H1 (cell line): ENCODE measurements at regions not wholly inside any gene's neighbourhood (a gene's known extent, or its start where the extent isn't known, plus 50 kb on each side); places are given as distances from the start of the nearest gene placed in this dataset.

Experiments used
- CTCF ChIA-PET: fragments of 300-600 bp; sonication (Branson Sonifier 250); formaldehyde crosslinking; loops from one replicate; lab custom pipeline; 2021; ENCODE audit not compliant: partially characterized antibody; lab: Charles Lee
- POLR2A ChIA-PET: fragments of 300-600 bp; sonication (Branson Sonifier 250); formaldehyde crosslinking; loops from one replicate; lab custom pipeline; 2021; ENCODE audit warnings: inconsistent platforms; ENCODE audit not compliant: partially characterized antibody; lab: Charles Lee
- DNase-seq, 2 experiments: peaks; one replicate each; pipeline versions ENCODE4 v3.0.0 to v3.0.0-alpha.2; 2010 to 2022; ENCODE audit warnings: low spot score in 2 of 2, low read depth in 1 of 2, mixed read lengths in 1 of 2
- FAIRE-seq: peaks from 2 replicates; lab custom pipeline; 2011; peaks lifted over from hg19 to GRCh38; lab: Jason Lieb, UNC
- H2AFZ ChIP-seq: 2 replicates; pipeline ENCODE4 v1.8.1; 2012; ENCODE audit warnings: low read length, inconsistent platforms
- H2AK5ac ChIP-seq: 2 replicates; pipeline ENCODE4 v1.6.1; 2013; ENCODE audit warnings: low read depth, low read length
- H2BK120ac ChIP-seq: replicated peaks from 2 replicates; pipeline ENCODE3; 2013; ENCODE audit warnings: low read depth, low read length, inconsistent platforms
- H2BK12ac ChIP-seq: 2 replicates; pipeline ENCODE4 v1.6.1; 2013; ENCODE audit warnings: low read depth, low read length
- H2BK15ac ChIP-seq: 2 replicates; pipeline ENCODE4 v1.6.1; 2013; ENCODE audit warnings: low read length
- H2BK20ac ChIP-seq: 2 replicates; pipeline ENCODE4 v1.6.1; 2013; ENCODE audit warnings: low read length
- H2BK5ac ChIP-seq: 2 replicates; pipeline ENCODE4 v1.6.1; 2013; ENCODE audit warnings: low read depth, low read length
- H3K14ac ChIP-seq: 2 replicates; pipeline ENCODE4 v1.6.1; 2013; ENCODE audit warnings: inconsistent platforms; ENCODE audit not compliant: insufficient read length
- H3K18ac ChIP-seq: 2 replicates; pipeline ENCODE4 v1.6.1; 2013; ENCODE audit warnings: low read length; ENCODE audit errors: extremely low read depth
- H3K23ac ChIP-seq: 2 replicates; pipeline ENCODE4 v1.6.1; 2013; ENCODE audit warnings: inconsistent platforms; ENCODE audit not compliant: insufficient read length
- H3K23me2 ChIP-seq: 2 replicates; pipeline ENCODE4 v1.6.1; 2013; ENCODE audit warnings: low read depth, low read length
- H3K27ac ChIP-seq: 2 replicates; pipeline ENCODE4 v1.6.1; 2011; ENCODE audit warnings: low read depth, low read length, inconsistent platforms
- H3K27me3 ChIP-seq, 4 experiments: replicated peaks in 1 of 4; 1 replicate in 1 of 4; 2 replicates in 3 of 4; pipeline versions ENCODE4 v1.6.1 to v1.8.1; 2011 to 2013; ENCODE audit warnings: low read length in 3 of 4, mild to moderate bottlenecking in 3 of 4, inconsistent platforms in 2 of 4, mixed read lengths in 2 of 4, moderate library complexity in 1 of 4; ENCODE audit not compliant: control insufficient read depth in 3 of 4, insufficient read depth in 3 of 4; ENCODE audit errors: extremely low read depth in 1 of 4
- H3K36me3 ChIP-seq, 4 experiments: 2 replicates each; pipeline versions ENCODE4 v1.6.1 to v1.8.1; 2011 to 2013; ENCODE audit warnings: mild to moderate bottlenecking in 4 of 4, low read length in 3 of 4, moderate library complexity in 2 of 4, control low read depth in 1 of 4, inconsistent platforms in 1 of 4; ENCODE audit not compliant: insufficient read depth in 4 of 4, control insufficient read depth in 2 of 4
- H3K4ac ChIP-seq: replicated peaks from 2 replicates; pipeline ENCODE3; 2013; ENCODE audit warnings: low read length, low read depth, mixed read lengths, inconsistent platforms; ENCODE audit not compliant: insufficient read length
- H3K4me1 ChIP-seq, 4 experiments: replicated peaks in 1 of 4; 1 replicate in 1 of 4; 2 replicates in 3 of 4; pipeline versions ENCODE4 v1.6.1 to v1.8.1; 2011 to 2013; ENCODE audit warnings: low read length in 3 of 4, inconsistent platforms in 2 of 4, mixed read lengths in 1 of 4; ENCODE audit not compliant: insufficient read depth in 4 of 4, control insufficient read depth in 3 of 4
- H3K4me2 ChIP-seq, 2 experiments: 2 replicates each; pipeline versions ENCODE4 v1.6.1 to v1.8.1; 2011 to 2013; ENCODE audit warnings: low read depth in 2 of 2, low read length in 2 of 2, control low read depth in 1 of 2, inconsistent platforms in 1 of 2, mild to moderate bottlenecking in 1 of 2; ENCODE audit not compliant: insufficient read depth in 1 of 2
- H3K4me3 ChIP-seq, 4 experiments: fragments of 200-600, 300-600 bp in 1 of 4; sonication (generic), shearing (Covaris generic), sonication (Bioruptor Twin) in 1 of 4; 2 replicates each; pipeline versions ENCODE4 v1.5.1 to v1.8.1; 2011 to 2016; ENCODE audit warnings: low read length in 4 of 4, low read depth in 3 of 4, control low read depth in 2 of 4, inconsistent platforms in 2 of 4, mild to moderate bottlenecking in 2 of 4, mixed read lengths in 1 of 4, moderate library complexity in 1 of 4; ENCODE audit not compliant: insufficient read depth in 2 of 4; ENCODE audit errors: extremely low read depth in 1 of 4
- H3K56ac ChIP-seq: replicated peaks from 2 replicates; pipeline ENCODE3; 2013; ENCODE audit warnings: low read depth, mild to moderate bottlenecking, mixed read lengths, low read length, inconsistent platforms; ENCODE audit not compliant: insufficient read length
- H3K79me1 ChIP-seq: 2 replicates; pipeline ENCODE4 v1.6.1; 2013; ENCODE audit warnings: low read depth, low read length, control low read depth
- H3K79me2 ChIP-seq, 2 experiments: 2 replicates each; pipeline versions ENCODE4 v1.6.1 to v1.8.1; 2012 to 2013; ENCODE audit warnings: low read length in 2 of 2, mild to moderate bottlenecking in 2 of 2, inconsistent platforms in 1 of 2; ENCODE audit not compliant: insufficient read depth in 2 of 2, control insufficient read depth in 1 of 2
- H3K9ac ChIP-seq, 4 experiments: replicated peaks in 1 of 4; 1 replicate in 1 of 4; 2 replicates in 3 of 4; pipeline versions ENCODE4 v1.6.1 to v1.8.1; 2011 to 2013; ENCODE audit warnings: low read depth in 3 of 4, low read length in 3 of 4, control low read depth in 2 of 4, mild to moderate bottlenecking in 2 of 4, moderate library complexity in 2 of 4, inconsistent platforms in 1 of 4; ENCODE audit errors: extremely low read depth in 1 of 4
- H3K9me3 ChIP-seq, 2 experiments: 2 replicates each; pipeline versions ENCODE4 v1.6.1 to v1.8.1; 2012 to 2013; ENCODE audit warnings: mild to moderate bottlenecking in 2 of 2, moderate library complexity in 2 of 2, control low read depth in 1 of 2, inconsistent platforms in 1 of 2, low read depth in 1 of 2, low read length in 1 of 2, mixed read lengths in 1 of 2; ENCODE audit not compliant: insufficient read depth in 2 of 2
- H4K20me1 ChIP-seq, 2 experiments: replicated peaks in 1 of 2; 2 replicates each; pipeline versions ENCODE3 to v1.8.1; 2011 to 2013; ENCODE audit warnings: inconsistent platforms in 2 of 2, low read length in 2 of 2, mild to moderate bottlenecking in 1 of 2; ENCODE audit not compliant: insufficient read depth in 2 of 2, control insufficient read depth in 1 of 2
- H4K5ac ChIP-seq: 2 replicates; pipeline ENCODE4 v1.6.1; 2013; ENCODE audit warnings: low read length, low read depth, mixed read lengths, inconsistent platforms; ENCODE audit not compliant: insufficient read length
- H4K8ac ChIP-seq: 2 replicates; pipeline ENCODE4 v1.8.0; 2013; ENCODE audit warnings: mild to moderate bottlenecking, moderate library complexity, low read length, inconsistent platforms; ENCODE audit not compliant: insufficient read depth; ENCODE audit errors: extremely low read depth
- H4K91ac ChIP-seq: replicated peaks from 2 replicates; pipeline ENCODE3; 2013; ENCODE audit warnings: low read length, mixed read lengths, inconsistent platforms; ENCODE audit not compliant: insufficient read length
- ASH2L ChIP-seq: fragments of 200-600, 300-600 bp; sonication (generic); IDR thresholded peaks from one replicate; pipeline ENCODE4 v1.7.1; 2017; ENCODE audit warnings: low read length
- ATF2 ChIP-seq: IDR thresholded peaks from 2 replicates; pipeline ENCODE4 v1.6.1; 2012; ENCODE audit warnings: low read length, inconsistent platforms
- BACH1 ChIP-seq: IDR thresholded peaks from 2 replicates; pipeline ENCODE4 v1.6.1; 2012; ENCODE audit warnings: low read length, improper control_type of control experiment
- BRCA1 ChIP-seq: IDR thresholded peaks from 2 replicates; pipeline ENCODE4 v1.6.1; 2012; ENCODE audit warnings: low read depth, low read length, improper control_type of control experiment
- CREB1 ChIP-seq: IDR thresholded peaks from 2 replicates; pipeline ENCODE4 v1.6.1; 2012; ENCODE audit warnings: inconsistent platforms
- EP300 ChIP-seq, 2 experiments: IDR thresholded peaks; 1 replicate in 1 of 2; 2 replicates in 1 of 2; pipeline ENCODE4 v1.6.1; 2011 to 2012; ENCODE audit warnings: low read depth in 2 of 2, low read length in 2 of 2, mild to moderate bottlenecking in 2 of 2, borderline replicate concordance in 1 of 2, inconsistent platforms in 1 of 2, moderate library complexity in 1 of 2
- GTF2F1 ChIP-seq: IDR thresholded peaks from 2 replicates; pipeline ENCODE4 v1.6.1; 2012; ENCODE audit warnings: low read depth, low read length, improper control_type of control experiment, borderline replicate concordance
- HDAC6 ChIP-seq: IDR thresholded peaks from one replicate; pipeline ENCODE4 v1.7.1; 2012; ENCODE audit warnings: low read depth, mild to moderate bottlenecking, inconsistent platforms, low read length, moderate library complexity
- KDM1A ChIP-seq: fragments of 200-600, 300-600 bp; sonication (generic); IDR thresholded peaks from 2 replicates; pipeline ENCODE4 v1.7.1; 2016; ENCODE audit warnings: mild to moderate bottlenecking, low read length, borderline replicate concordance
- NRF1 ChIP-seq: IDR thresholded peaks from 2 replicates; pipeline ENCODE4 v1.6.1; 2011; ENCODE audit warnings: mild to moderate bottlenecking, low read depth, low read length, improper control_type of control experiment
- RBBP5 ChIP-seq: IDR thresholded peaks from 2 replicates; pipeline ENCODE4 v1.7.1; 2012; ENCODE audit warnings: low read depth, mild to moderate bottlenecking, inconsistent platforms, low read length, moderate library complexity, borderline replicate concordance
- RFX5 ChIP-seq: IDR thresholded peaks from 2 replicates; pipeline ENCODE4 v1.6.1; 2011; ENCODE audit warnings: low read depth, low read length, improper control_type of control experiment, borderline replicate concordance
- SIRT6 ChIP-seq: IDR thresholded peaks from one replicate; pipeline ENCODE4 v1.7.1; 2012; ENCODE audit warnings: low read length, inconsistent platforms
- SIX5 ChIP-seq: IDR thresholded peaks from 2 replicates; pipeline ENCODE4 v1.6.1; 2011; ENCODE audit warnings: mild to moderate bottlenecking, low read depth, low read length
- TBP ChIP-seq: IDR thresholded peaks from 2 replicates; pipeline ENCODE4 v1.6.1; 2011; ENCODE audit warnings: low read depth, low read length, improper control_type of control experiment
- WGBS, 2 experiments: shearing (Covaris generic) in 1 of 2; methylation state at CpG; one replicate each; pipeline versions ENCODE4 v1.1.6 to v1.1.7; 2013 to 2015; ENCODE audit warnings: low lambda C conversion rate in 2 of 2, mixed read lengths in 2 of 2, inconsistent platforms in 1 of 2, low coverage in 1 of 2, missing lambda C conversion rate in 1 of 2; ENCODE audit not compliant: insufficient replicate concordance in 2 of 2, insufficient coverage in 1 of 2, insufficient read length in 1 of 2; ENCODE audit errors: extremely low coverage in 1 of 2, missing lambda C conversion rate in 1 of 2; 5-methylcytosine and 5-hydroxymethylcytosine counted together

- Histone ChIP-seq H3K23me2 (no peaks in the 10 kb centered on the region), H2BK5ac (no peak overlapping the region), H4K20me1 (no peaks in the 10 kb centered on the region), H2BK15ac (no peak overlapping the region), H3K79me2 (no peaks in the 10 kb centered on the region), H2AK5ac (no peak overlapping the region), H3K27ac (no peak overlapping the region), H3K27me3 (no peaks in the 10 kb centered on the region), H3K4me2 (no peak overlapping the region), H2AFZ (peak overlapping the region; percentile 86; the same call in 1 of the 2 replicates), H3K9me3 (no peaks in the 10 kb centered on the region), H4K5ac (no peak overlapping the region), H3K4me1 (peaks cover 0 to 12% (median 9%) of the 10 kb centered on the region in 4 experiments; a peak in 5 of 7 replicates), H2BK20ac (no peak overlapping the region), H4K8ac (no peak overlapping the region), H3K14ac (no peak overlapping the region), H2BK120ac (no peak overlapping the region), H3K36me3 (no peaks in the 10 kb centered on the region), H2BK12ac (no peak overlapping the region), H4K91ac (no peak overlapping the region), H3K56ac (no peak overlapping the region), H3K23ac (no peak overlapping the region), H3K4me3 (no peak overlapping the region), H3K18ac (no peak overlapping the region), H3K79me1 (no peaks in the 10 kb centered on the region), H3K4ac (no peak overlapping the region), H3K9ac (no peak overlapping the region)
- ChIA-PET CTCF (no interaction called here), POLR2A (no interaction called here)
- WGBS, 2 experiments = 95% methylated on average over 4 of the region's 4 CpGs; no CpG with 5 or more reads in 1 of the 2 experiments
- no peak for DNase-seq
- FAIRE-seq = no peak
- TF ChIP-seq GTF2F1 = no peak
- TF ChIP-seq CREB1 = no peak
- no peak for TF ChIP-seq EP300 (IDR thresholded peaks at IDR 0.05; ENCODE audit: borderline replicate concordance in 1 of 2, low read depth in 2 of 2, low read length in 2 of 2)
- no peak for TF ChIP-seq KDM1A
- no peak for TF ChIP-seq NRF1
- no peak for TF ChIP-seq BRCA1
- no peak for TF ChIP-seq RBBP5
- no peak for TF ChIP-seq SIX5
- no peak for TF ChIP-seq ATF2
- no peak for TF ChIP-seq HDAC6
- TF ChIP-seq TBP = no peak
- no peak for TF ChIP-seq ASH2L
- TF ChIP-seq SIRT6 = no peak
- TF ChIP-seq BACH1 = no peak
- no peak for TF ChIP-seq RFX5
Observed at GRCh38 chr16:14015033-14015432, 56.1 kb upstream of the MRTFB start.
